Endothelial cell of umbilical vein (primary cell): ENCODE measurements at regions not wholly inside any gene's neighbourhood (a gene's known extent, or its start where the extent isn't known, plus 50 kb on each side); places are given as distances from the start of the nearest gene placed in this dataset.

Experiments
- BruUV-seq: library from RNA; stranded (reverse); fragments of 400-500 nt; replicated peaks from 2 replicates; lab custom pipeline; 2021; lab: Mats Ljungman, UMichigan
- CTCF ChIA-PET: fragments of 300-600, 350-600 bp; sonication (Branson Sonifier 250); formaldehyde crosslinking; loops from one replicate; lab custom pipeline; 2021; ENCODE audit warnings: antibody characterized with exemption, inconsistent platforms; lab: Charles Lee
- POLR2A ChIA-PET: fragments of 300-600, 350-600 bp; sonication (Branson Sonifier 250); formaldehyde crosslinking; loops from one replicate; lab custom pipeline; 2021; ENCODE audit warnings: antibody characterized with exemption, inconsistent platforms; lab: Charles Lee
- DNase-seq: peaks from one replicate; pipeline ENCODE4 v3.0.0-alpha.2; 2011; ENCODE audit warnings: low read depth, low spot score
- FAIRE-seq: peaks from 2 replicates; lab custom pipeline; 2011; peaks lifted over from hg19 to GRCh38; lab: Jason Lieb, UNC
- H2AFZ ChIP-seq: 2 replicates; pipeline ENCODE4 v1.6.0; 2012; ENCODE audit warnings: low read depth, low read length, control low read depth, inconsistent platforms
- H3K27ac ChIP-seq: 2 replicates; pipeline ENCODE4 v1.5.1; 2011; ENCODE audit warnings: low read depth, mild to moderate bottlenecking, control low read depth, low read length, moderate library complexity; ENCODE audit not compliant: insufficient read depth
- H3K27me3 ChIP-seq, 2 experiments: 2 replicates each; pipeline versions ENCODE4 v1.6.0 to v1.6.1; 2011; ENCODE audit warnings: low read length in 2 of 2, mixed read lengths in 1 of 2; ENCODE audit not compliant: control insufficient read depth in 2 of 2, insufficient read depth in 2 of 2
- H3K36me3 ChIP-seq, 2 experiments: 2 replicates in 1 of 2; 3 replicates in 1 of 2; pipeline ENCODE4 v1.5.1; 2011; ENCODE audit warnings: low read length in 2 of 2, mild to moderate bottlenecking in 1 of 2, moderate library complexity in 1 of 2; ENCODE audit not compliant: control insufficient read depth in 2 of 2, insufficient read depth in 2 of 2; ENCODE audit errors: extremely low read depth in 1 of 2
- H3K4me1 ChIP-seq: 3 replicates; pipeline ENCODE4 v1.5.1; 2011; ENCODE audit warnings: mild to moderate bottlenecking, low read length; ENCODE audit not compliant: control insufficient read depth, insufficient read depth; ENCODE audit errors: extremely low read depth
- H3K4me2 ChIP-seq: 2 replicates; pipeline ENCODE4 v1.6.1; 2011; ENCODE audit warnings: low read length, control low read depth, mixed read lengths; ENCODE audit not compliant: insufficient read depth
- H3K4me3 ChIP-seq, 3 experiments: fragments of 200-600 bp in 1 of 3; sonication (generic), shearing (Covaris generic) in 1 of 3; replicated peaks in 1 of 3; 2 replicates each; pipeline ENCODE4 v1.5.1; 2011 to 2016; ENCODE audit warnings: control low read depth in 3 of 3, low read length in 3 of 3, mild to moderate bottlenecking in 2 of 3, inconsistent platforms in 1 of 3, low read depth in 1 of 3, moderate library complexity in 1 of 3; ENCODE audit not compliant: insufficient read depth in 1 of 3
- H3K79me2 ChIP-seq: 2 replicates; pipeline ENCODE4 v1.6.0; 2012; ENCODE audit warnings: low read length, inconsistent platforms; ENCODE audit not compliant: control insufficient read depth, insufficient read depth
- H3K9ac ChIP-seq: replicated peaks from 2 replicates; pipeline ENCODE3; 2011; ENCODE audit warnings: low read length, control low read depth; ENCODE audit not compliant: insufficient read depth; ENCODE audit errors: extremely low read depth
- H3K9me1 ChIP-seq: replicated peaks from 3 replicates; pipeline ENCODE4 v1.6.0; 2011; ENCODE audit warnings: mild to moderate bottlenecking, low read length; ENCODE audit not compliant: control insufficient read depth, insufficient read depth; ENCODE audit errors: extremely low read depth
- H3K9me3 ChIP-seq: replicated peaks from 2 replicates; pipeline ENCODE4 v1.5.1; 2012; ENCODE audit warnings: low read length, inconsistent platforms; ENCODE audit not compliant: control insufficient read depth, insufficient read depth
- H4K20me1 ChIP-seq: replicated peaks from 2 replicates; pipeline ENCODE3; 2011; ENCODE audit warnings: mild to moderate bottlenecking, low read length; ENCODE audit not compliant: control insufficient read depth, insufficient read depth; ENCODE audit errors: extremely low read depth
- EZH2 ChIP-seq: IDR thresholded peaks from 2 replicates; pipeline ENCODE4 v1.6.1; 2012; ENCODE audit warnings: borderline replicate concordance, low read depth, mild to moderate bottlenecking, moderate library complexity, low read length, inconsistent platforms; ENCODE audit not compliant: severe bottlenecking
- FOS ChIP-seq: IDR thresholded peaks from 2 replicates; pipeline ENCODE4 v1.6.1; 2011; ENCODE audit warnings: mild to moderate bottlenecking, low read length, moderate library complexity, borderline replicate concordance; ENCODE audit not compliant: insufficient read depth
- GATA2 ChIP-seq: IDR thresholded peaks from 2 replicates; pipeline ENCODE4 v1.7.0; 2011; ENCODE audit warnings: low read depth, mild to moderate bottlenecking, moderate library complexity, mixed read lengths, low read length; ENCODE audit not compliant: insufficient read length, insufficient read depth
- JUN ChIP-seq: IDR thresholded peaks from 2 replicates; pipeline ENCODE4 v1.6.1; 2011; ENCODE audit warnings: borderline replicate concordance, low read depth; ENCODE audit not compliant: insufficient read length, insufficient read depth
- MYC ChIP-seq: IDR thresholded peaks from one replicate; pipeline ENCODE4 v1.6.1; 2011; ENCODE audit warnings: mild to moderate bottlenecking, low read depth, low read length
- POLR2A ChIP-seq: IDR thresholded peaks from 2 replicates; pipeline ENCODE4 v1.6.1; 2012; ENCODE audit warnings: low read depth, mild to moderate bottlenecking, control low read depth, low read length
- POLR2AphosphoS5 ChIP-seq: IDR thresholded peaks from 2 replicates; pipeline ENCODE4 v1.6.1; 2012; ENCODE audit warnings: low read depth, mild to moderate bottlenecking, control low read depth, low read length, moderate library complexity; ENCODE audit not compliant: insufficient read depth
- dilution Hi-C: fragments of 300-500 bp; cut with MboI; formaldehyde crosslinking; loops from one replicate; pipeline ENCODE4 v1.15.0; 2019; ENCODE audit warnings: low sequenced_read_pairs; ENCODE audit not compliant: extremely low pct_ligation_motif_present
- intact Hi-C: fragments of 100-400 bp; cut with micrococcal nuclease; formaldehyde crosslinking; loops from one replicate; pipeline ENCODE4 v1.10.0; 2022
- TF ChIP-seq, protein P1 (sequence below): IDR thresholded peaks from 2 replicates; pipeline ENCODE4 v1.6.1; 2011; ENCODE audit not compliant: insufficient read depth, insufficient read length
- TF ChIP-seq, protein P2 (sequence below), 2 donors: IDR thresholded peaks; 1 replicate in 1 of 2; 2 replicates in 1 of 2; pipeline ENCODE4 v1.5.1; 2011; ENCODE audit warnings: low read length in 2 of 2, mild to moderate bottlenecking in 2 of 2, moderate library complexity in 2 of 2, control low read depth in 1 of 2, inconsistent platforms in 1 of 2, low read depth in 1 of 2; ENCODE audit not compliant: insufficient read depth in 1 of 2; ENCODE audit errors: extremely low read depth in 1 of 2

DNA sequence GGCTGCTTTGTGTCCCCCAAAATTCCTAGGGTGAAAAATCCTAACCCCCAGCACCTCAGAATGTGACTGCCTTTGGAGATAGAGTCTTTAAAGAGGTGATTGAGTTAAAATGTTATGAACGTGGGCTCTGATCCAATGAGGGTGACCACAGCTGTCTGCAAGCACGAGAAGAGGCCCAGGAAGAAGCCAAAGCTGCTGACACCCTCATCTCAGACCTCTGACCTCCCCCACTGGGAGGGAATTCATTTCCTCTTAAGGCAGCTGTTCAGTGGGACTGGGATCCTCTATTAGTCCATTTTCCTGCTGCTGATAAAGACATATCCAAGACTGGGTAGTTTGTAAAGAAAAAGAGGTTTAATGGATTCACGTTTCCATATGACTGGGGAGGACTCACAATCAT is 544.4 kb downstream of the DCDC2C start:
- POLR2A ChIA-PET, result no interaction called here
- no peak for DNase-seq

More for the DNA sequence above, 544.4 kb downstream of the DCDC2C start:
- Histone ChIP-seq H3K9ac (no peak overlapping the region), H3K4me1 (no peaks in the 10 kb centered on the region), H3K27me3 (no peaks in the 10 kb centered on the region), H3K4me2 (no peak overlapping the region), H3K36me3 (no peaks in the 10 kb centered on the region), H2AFZ (no peak overlapping the region), H3K4me3 (no peak overlapping the region), H3K27ac (no peak overlapping the region), H3K9me3 (no peaks in the 10 kb centered on the region), H3K9me1 (no peaks in the 10 kb centered on the region), H4K20me1 (no peaks in the 10 kb centered on the region), H3K79me2 (no peaks in the 10 kb centered on the region)
- FAIRE-seq, result no peak
- dilution Hi-C loops (no loop called here), intact Hi-C loops (no loop called here)
- TF ChIP-seq POLR2AphosphoS5, result no peak
- no peak for TF ChIP-seq FOS
- TF ChIP-seq GATA2, result no peak
- TF ChIP-seq EZH2, result no peak
- no peak for TF ChIP-seq POLR2A
- TF ChIP-seq, protein P1, sequence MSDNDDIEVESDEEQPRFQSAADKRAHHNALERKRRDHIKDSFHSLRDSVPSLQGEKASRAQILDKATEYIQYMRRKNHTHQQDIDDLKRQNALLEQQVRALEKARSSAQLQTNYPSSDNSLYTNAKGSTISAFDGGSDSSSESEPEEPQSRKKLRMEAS, result no peak
- TF ChIP-seq, protein P2, sequence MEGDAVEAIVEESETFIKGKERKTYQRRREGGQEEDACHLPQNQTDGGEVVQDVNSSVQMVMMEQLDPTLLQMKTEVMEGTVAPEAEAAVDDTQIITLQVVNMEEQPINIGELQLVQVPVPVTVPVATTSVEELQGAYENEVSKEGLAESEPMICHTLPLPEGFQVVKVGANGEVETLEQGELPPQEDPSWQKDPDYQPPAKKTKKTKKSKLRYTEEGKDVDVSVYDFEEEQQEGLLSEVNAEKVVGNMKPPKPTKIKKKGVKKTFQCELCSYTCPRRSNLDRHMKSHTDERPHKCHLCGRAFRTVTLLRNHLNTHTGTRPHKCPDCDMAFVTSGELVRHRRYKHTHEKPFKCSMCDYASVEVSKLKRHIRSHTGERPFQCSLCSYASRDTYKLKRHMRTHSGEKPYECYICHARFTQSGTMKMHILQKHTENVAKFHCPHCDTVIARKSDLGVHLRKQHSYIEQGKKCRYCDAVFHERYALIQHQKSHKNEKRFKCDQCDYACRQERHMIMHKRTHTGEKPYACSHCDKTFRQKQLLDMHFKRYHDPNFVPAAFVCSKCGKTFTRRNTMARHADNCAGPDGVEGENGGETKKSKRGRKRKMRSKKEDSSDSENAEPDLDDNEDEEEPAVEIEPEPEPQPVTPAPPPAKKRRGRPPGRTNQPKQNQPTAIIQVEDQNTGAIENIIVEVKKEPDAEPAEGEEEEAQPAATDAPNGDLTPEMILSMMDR (IDR thresholded peaks at IDR 0.05; ENCODE audit: extremely low read depth in 1 of 2, insufficient read depth in 1 of 2, low read depth in 1 of 2, low read length in 2 of 2), result no peak
- TF ChIP-seq JUN, result no peak
- TF ChIP-seq MYC, result no peak
- CTCF ChIA-PET, result interaction anchor here (1.3 kb wide), 1 partner anchor 467 kb away, joined by 4 read pairs; no protein-coding TSS in a partner anchor
- no TSS peak for BruUV-seq
